Activated naive CD8-positive, alpha-beta T cell treated with anti-CD3 and anti-CD28 coated beads, Interleukin-2, amount 50 U/mL, for 16 hours (primary cell): ENCODE measurements at regions not wholly inside any gene's neighbourhood (a gene's known extent, or its start where the extent isn't known, plus 50 kb on each side); places are given as distances from the start of the nearest gene placed in this dataset.
"Not testable (repeated sequence)": the region's sequence is repeated elsewhere in the genome, so short reads cannot be mapped to it uniquely, and the experiment has no call there.

Source experiments
- DNase-seq: peaks from one replicate; pipeline ENCODE4 v3.0.0-alpha.2; 2020; ENCODE audit warnings: low read depth, low spot score

DNA sequence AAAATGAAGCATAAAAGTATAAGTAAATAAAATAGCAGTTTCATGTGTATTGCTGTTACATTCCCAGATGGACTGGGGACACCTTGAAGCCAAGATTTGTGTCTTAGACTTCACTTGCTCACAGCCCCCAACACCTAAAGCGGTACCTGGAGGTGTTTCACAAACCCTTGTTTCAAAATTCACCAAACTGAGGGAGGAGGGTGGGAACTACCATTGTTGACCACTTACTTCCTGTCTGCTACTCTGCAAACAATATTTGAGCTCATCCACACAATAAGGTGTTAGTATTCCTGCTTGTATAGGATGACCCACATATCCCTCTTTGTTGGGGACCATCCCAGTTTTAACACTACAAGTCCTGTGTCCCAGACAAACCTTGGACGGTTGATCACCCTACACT, 115.9 kb upstream of the SYT6 start:
- DNase-seq, result no peak

DNA sequence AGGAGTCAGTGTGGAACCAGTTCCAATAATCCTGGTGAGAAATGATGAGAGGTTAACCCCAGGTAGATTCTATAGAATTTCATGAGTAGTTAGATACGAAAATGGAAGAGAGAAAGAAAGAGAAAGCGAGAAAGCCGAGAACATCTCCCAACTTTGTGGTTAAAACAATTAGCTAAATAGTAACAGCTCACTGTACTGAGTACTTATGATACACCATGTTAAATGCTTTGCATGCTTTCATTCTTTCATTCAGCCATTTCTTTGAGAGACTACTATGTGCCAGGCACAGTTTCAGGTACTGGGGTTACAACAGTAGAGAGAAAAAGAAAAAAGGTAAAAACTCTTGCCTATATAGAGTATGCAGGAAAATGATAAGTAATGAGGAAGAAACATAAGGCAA, 109.7 kb upstream of the SYT6 start:
- no peak for DNase-seq

DNA sequence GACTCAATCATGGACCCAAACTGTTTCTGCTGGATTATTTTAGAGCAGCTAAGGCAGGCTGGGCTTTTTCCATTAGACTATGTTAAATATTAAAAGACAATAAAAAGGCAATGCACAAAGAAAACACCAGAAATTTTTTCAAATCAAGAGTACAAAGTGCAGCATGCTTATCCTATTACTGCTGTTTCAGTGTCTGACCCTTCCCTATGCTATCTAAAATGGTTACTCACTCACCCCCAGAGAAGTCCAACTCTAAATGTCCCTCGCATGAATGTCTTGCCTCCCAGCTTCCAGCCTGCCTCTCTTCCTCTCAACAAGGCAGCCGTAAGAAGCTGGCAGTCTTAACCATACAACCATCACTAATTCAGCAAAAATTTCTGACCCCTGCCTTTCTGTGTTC, 108.7 kb upstream of the SYT6 start:
- no peak for DNase-seq

DNA sequence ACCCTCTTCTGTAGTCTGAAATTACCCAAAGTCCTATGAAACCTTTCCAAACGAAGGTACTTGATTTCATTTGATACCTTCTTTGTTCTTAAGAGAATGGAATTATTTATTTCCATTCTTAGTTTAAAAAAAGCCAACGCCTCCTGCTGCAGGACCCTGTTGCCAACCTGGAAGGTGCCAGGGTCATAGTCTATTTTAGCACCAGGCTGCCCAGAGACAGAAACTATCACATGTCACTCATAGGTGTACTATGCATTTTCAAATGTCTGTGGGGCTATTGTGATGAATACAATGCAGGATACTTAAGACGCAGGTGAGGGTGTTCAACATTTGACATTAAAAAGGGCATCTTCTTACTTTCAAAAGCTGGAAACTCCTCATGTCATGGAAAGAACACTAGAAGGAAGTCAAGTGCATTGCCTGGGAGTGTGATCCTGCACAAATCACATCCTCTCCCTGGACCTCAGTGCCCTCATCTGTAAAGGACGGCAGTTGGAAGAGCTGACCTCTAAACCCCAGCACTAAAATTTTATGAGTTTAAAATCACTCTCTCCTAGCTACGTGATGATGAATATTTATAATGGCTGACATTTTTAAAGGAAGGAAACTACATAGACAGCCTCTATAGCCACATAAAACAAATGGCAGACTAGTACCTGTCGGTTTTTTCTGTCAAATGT, 107.3 kb upstream of the SYT6 start:
- DNase-seq, result no peak

DNA sequence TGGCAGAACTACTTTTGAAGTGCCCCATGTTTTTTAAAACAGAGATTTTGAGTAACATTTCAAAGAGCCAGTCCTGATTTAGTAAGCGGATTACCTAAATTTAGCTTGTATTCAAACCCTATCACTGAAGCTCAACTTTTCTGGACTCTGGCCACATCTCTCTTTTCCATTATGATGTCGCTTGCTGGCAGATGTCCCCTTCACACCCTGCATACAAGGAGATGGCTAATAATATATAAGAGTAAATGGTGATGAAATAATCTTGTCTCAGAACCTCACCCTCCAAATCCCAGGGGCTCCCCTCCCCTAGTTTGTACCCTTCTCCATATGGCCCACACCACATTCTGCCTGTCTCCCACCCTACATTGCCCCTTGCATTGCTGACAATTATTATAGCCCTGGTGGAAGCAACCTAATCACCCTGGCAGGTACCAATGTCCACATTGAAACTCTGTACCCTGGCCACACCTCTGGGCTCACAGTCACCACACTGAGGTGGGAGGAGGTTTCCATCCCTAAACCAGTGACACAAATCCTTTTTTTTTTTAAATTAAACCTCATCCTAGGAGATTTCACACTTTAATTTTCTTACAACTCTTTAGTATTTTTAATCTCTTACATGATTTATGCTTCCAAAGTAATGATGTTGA, 106.0 kb upstream of the SYT6 start:
- DNase-seq, result no peak

DNA sequence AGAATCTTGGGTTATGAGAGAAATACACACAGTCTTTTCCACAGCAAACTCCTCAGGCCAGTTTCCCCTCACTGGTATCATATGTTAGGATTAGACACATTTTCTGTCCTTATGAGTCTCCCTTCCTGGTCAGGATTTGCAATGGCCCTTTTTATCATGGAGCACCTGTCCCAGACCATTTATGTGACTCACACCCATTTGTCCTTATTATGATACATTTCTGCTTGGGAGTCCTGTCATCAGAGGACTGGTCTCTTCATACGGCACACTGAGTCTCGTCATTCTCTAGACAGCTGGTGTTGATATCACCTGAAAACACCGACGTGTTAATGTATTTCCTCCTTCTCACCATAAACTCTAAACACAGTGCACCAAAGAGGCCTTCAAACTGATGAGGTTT, 105.0 kb upstream of the SYT6 start:
- DNase-seq, result no peak

DNA sequence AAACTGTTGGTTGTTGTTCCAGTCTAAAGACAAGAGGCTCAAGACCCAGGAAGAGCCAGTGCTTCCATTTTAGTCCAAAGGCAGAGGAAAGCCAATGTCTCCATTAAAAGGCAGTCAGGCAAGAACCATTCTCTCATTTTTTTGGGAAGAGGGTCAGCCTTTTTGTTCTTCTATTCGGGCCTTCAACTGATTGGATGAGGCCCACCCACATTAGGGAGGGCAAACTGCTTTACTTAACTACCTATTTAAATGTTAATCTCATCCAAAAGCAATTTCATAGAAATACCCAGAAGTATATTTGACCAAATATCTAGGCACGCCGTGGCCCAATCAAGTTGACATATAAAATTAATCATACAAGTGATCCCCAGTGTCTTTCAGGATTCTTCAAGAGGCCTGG, 104.4 kb upstream of the SYT6 start:
- DNase-seq, result no peak

DNA sequence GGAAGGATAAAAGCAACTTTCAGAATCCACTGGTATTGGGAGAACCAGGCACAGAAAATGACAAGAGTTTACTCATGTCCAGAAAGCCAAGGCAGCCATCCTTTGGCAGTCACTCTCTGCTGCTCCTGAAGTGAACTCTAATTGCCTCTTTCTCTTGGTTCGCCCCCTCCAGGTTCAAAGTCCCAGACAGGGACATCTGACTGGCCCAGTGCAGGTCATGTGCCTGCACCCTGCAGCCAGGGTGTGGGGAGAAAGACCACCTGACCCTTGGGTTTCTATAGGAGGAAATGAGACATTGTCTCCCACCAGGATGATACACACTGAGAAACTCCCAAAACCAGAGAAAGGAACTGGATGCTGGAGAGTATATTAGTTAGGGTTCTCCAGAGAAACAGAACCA, 103.9 kb upstream of the SYT6 start:
- no peak for DNase-seq

DNA sequence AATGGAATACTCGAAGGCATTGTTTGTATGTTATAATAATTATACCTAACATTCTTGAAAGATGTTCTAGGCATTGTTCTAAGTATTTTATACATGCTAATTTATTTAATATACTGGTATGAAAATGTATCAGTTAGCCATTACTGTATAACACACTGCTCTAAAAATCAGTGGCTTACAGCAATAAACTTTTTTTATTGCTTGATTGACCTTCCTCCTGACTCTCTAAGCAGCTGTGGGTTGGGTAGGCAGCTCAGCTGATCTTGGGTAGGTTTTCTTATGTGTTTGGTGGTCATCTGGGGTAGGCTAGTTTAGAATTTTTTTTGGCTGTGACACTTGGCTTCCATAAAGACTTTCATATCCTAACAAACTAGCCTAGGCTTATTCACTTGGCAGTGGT, 100.2 kb upstream of the SYT6 start:
- DNase-seq, result no peak

DNA sequence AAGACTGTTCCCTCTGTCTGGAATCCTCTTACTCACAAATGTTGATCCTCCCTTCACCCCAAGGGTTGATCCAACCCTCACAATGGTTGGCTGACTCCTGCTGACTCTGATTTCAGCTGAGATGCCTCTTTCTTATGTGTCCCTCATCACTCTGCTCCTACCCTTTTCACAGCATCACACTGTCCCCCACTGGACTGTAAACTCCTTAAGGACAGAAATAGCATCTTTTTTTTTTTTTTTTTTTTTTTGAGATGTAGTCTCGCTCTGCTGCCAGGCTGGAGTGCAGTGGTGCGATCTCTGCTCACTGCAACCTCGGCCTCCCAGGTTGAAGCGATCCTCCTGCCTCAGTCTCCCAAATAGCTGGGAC, 97.9 kb upstream of the SYT6 start:
- no peak for DNase-seq

DNA sequence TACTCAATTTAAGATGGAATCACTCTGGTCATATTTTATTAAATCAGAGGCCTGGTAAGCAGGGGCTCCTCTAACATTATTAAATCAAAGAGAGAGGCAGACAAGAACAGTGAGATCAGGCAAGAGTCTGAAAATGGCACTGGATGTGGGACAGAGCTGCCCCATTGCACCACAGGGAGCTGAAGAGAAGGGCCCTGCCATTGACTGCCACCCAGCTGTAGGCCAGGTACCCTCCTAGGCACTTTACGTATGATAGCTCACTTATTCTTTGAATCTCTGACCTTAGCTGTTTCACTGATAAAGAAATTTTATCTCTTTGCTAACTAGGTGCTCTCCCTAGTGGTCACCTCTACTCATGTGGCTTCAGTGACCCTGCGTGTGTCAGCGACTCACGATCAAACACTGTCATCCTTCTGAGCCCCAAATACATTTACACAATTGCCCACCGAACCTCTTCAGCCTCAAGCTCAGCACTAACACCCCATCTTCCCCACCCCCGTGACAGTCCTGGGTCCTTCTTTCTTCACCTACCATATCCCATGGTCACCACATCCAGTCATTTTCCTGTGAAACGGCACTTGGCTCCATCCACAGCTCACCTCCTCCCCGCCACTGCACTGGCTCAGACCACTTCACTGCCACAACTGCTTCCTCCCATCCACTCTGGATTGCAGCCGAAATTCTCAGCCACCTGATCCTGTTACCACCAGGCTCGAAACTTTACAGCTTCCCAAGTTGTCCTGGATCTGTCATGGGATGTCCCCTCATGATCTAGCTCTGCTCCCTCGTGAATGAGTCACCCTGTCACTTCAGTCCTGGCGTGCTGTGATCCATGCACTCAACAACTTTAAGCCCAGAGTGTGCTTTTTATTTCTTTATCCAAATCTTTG, 97.3 kb upstream of the SYT6 start:
- DNase-seq, result no peak

DNA sequence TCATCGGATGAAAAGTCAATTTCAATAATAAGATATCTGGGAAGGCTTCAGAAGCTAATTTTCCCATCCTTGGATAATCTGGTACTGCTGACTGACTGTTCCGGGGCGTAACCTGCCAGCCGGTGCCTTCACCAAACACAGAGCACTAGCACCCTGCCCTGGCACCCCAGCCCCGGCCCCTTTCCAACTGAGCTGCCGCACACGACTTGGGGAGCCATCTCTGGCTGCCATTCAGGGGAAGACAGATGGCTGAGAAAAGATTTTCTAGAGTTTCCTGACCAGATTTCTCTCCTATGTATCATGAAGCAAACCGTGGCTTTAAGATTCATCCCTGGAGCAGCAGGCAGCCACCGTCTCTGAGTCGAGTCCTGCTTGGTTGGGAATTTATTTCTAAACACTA, 96.0 kb upstream of the SYT6 start:
- DNase-seq, result no peak

DNA sequence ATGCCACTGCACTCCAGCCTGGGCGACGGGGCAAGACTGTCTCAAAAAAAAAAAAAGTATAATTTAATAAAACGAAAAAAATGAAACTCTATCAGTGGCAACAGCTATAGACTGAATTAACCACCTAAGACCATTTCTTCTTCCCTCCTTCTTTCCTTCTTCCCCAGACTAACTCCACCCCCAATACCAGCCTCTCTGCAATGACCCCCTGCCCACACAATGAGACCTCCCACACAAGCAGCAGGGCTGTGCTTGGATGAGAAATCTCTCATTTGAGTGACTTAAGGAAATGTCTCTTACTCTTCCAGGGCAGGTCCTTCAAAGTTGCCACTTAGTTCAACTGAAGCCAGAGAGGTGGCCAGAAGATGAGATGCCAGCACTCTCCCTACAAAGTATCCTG, 94.5 kb upstream of the SYT6 start:
- no peak for DNase-seq

DNA sequence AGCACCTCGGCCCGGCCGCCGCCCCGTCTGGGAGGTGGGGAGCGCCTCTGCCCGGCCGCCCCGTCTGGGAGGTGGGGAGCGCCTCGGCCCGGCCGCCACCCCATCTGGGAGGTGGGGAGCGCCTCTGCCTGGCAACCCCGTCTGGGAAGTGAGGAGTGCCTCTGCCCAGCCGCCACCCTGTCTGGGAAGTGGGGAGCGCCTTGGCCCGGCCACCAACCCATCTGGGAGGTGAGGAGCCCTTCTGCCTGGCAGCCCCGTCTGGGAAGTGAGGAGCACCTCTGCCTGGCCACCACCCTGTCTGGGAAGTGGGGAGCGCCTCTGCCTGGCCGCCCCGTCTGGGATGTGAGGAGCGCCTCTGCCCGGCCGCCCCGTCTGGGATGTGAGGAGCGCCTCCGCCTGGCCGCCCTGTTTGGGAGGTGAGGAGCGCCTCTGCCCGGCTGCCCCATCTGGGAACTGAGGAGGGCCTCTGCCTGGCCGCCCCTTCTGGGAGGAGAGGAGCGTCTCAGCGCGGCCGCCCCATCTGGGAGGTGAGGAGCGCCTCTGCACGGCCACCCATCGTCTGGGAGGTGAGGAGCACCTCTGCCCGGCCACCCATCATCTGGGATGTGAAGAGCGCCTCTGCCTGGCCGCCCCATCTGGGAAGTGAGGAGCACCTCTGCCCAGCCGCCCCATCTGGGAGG, 89.0 kb upstream of the SYT6 start:
- not testable (repeated sequence) for DNase-seq

DNA sequence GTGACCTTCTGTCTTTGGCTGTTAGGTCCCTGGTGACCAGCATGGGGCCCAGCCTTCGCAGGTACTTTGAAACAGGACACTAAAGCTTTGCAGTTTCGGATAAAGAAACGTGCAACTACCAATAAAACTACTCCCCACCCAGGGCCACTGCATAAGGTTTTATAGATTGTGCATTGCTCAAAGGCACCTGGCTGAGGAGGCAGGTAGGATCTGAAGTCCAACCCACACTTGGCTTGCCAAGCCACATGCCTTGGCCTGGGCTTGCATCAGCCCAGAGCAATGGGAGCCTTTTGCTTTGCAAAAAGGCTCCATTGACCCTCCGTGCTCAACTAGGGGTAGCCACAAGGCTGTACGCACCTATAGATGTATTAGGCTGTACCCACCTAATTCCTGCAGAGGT, 84.4 kb upstream of the SYT6 start:
- DNase-seq, result no peak

DNA sequence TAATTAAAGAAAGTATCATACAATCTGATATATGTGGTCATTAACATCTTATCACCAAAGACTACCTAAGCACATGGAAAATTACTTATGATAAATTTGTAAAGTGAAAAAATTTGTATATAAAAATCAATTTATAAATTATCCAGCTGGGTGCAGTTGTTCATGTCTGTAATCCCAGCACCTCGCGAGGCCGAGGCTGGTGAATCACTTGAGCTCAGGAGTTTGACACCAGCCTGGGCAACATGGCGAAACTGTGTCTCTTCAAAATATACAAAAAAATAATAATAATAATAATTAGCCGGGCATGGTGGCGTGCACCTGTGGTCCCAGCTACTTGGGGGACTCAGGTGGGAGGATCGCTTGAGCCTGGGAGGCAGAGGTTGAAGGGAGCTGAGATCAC, 82.8 kb upstream of the SYT6 start:
- no peak for DNase-seq

DNA sequence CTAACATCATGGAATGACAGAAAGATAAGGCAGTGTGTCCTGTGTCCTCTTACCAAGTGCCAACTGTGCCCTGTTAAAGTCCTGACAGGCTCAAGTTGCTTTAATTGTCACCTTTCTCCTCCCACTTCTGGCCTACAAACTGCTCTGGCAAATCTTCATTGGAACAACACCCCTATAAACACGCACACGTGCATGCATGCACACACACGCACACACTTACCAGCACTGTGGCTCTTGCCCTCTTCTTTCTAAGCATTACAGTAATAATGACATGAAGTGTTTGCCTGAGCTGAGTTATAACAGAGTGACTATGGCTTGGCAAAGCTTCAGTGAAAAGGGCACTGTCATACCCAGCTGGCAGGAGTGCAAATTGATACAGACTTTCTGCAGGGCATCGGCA, 82.3 kb upstream of the SYT6 start:
- no peak for DNase-seq

DNA sequence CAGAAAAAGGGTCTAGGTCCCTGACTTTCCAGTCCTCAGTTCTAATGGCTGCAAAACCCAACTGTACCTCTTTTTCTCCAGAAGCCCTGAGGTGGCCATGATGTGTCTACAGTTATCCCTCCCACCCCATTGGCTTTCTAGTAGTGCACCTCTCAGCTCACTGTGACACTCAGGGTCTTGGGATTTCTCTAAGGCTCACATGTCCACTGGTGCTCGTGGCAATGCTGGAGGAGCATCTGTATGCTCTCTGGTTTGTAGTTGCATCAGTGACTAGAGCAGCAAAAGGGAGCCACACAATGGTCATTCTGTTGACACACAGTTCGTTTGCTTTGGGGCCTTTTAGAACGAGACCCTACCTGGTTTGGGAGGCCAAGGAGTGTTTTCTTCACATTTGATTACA, 81.6 kb upstream of the SYT6 start:
- no peak for DNase-seq

DNA sequence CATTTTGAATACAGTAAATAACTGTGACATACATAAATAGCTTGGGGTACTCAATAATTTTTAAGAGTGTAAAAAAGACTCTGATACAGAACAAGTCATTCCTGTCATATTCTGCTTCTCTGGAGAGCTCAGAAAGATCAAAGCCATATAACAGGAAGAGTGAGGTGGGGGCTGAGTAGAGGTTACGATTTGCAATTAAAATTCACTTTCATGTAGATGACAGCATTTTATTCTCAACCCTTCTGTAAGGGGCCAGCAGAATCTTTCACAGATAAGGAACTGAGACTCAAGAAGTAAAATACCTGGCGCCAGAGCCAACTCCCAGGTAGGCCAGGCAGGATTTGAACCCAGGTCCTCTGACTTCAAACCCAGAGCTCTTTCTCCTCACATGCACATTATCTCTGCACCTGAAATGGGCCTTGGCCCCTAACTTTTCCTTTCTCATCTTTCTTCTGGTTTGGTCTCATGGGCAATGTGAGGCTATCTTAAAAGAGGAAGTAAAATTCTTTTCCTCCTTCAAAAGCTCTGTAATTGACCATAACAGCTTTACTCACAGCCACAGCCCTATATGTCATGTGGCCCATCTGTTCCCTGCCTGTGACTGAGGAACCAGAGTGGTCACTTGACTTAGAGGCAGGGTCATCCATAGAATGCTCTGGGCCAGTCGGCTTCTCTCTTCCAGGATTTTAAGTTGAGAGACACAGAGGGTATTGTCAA, 80.9 kb upstream of the SYT6 start:
- DNase-seq, result no peak

DNA sequence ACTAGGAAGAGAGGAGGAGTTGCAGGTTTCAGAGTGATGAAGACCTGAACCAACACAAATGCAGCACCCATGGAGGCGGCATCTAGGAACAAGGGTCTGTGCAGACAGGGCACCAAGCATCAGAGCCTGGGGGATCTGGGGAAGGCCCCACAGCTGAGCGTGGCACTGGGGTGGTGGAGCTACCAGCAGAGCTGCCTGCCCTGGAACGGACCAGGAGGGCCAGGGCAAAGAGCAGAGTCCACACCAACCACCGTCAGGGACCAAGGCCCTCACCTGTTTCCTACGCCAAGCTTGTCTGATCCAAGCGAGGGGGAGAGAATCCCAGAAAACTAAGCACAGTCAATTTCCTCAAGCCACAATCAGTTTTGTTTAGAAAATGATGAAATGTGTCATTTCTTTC, 79.0 kb upstream of the SYT6 start:
- DNase-seq, result no peak

DNA sequence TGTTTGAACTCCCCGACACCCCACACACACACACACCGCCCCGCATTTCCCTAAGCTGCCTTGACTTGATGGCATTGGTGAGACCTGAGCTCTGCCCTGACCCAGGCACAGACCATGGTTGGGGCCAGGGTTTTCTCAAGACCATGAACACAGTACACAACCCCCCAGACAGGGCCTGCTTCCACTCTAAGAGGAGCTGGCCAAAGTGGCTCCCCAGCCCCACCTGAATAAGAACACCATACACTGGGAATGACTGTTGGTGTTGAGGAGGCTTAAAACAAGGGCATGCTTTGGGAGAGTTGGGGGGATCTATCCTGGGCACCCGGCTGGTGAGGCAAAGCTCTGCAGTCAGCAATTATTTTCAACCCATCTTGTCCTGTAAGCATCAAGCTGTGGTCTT, 77.6 kb upstream of the SYT6 start:
- no peak for DNase-seq

DNA sequence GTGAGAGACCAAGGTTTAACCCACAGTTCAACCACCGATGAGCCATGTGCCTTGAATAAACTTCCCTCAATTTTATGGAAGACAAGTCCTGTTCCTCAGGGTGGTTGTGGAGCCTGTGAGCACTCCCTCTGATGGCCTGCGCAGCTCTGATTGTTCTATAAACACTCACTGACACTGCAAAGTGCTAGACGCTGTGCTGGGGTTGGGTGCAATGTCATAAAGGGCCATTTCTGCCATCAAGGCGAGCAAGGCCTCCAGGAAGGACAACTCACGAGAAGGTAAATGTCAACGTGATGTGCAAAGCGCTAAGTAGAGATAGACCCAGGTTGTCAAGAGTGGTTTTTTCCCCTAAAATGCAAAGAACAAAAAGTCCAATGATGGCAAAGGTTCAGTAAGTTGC, 75.7 kb upstream of the SYT6 start:
- DNase-seq, result no peak
